ENCODE measurements at regions not wholly inside any gene's neighbourhood (a gene's known extent, or its start where the extent isn't known, plus 50 kb on each side); places are given as distances from the start of the nearest gene placed in this dataset.

GRCh38 chr2:19439081-19439480 is 80.7 kb upstream of the OSR1 start:
- TF ChIP-seq MAX (IDR thresholded peaks at IDR 0.05; ENCODE audit: low read depth, low read length) (no peak), CTCF (IDR thresholded peaks at IDR 0.05; ENCODE audit: low read depth, low read length) (no peak), POLR2A (IDR thresholded peaks at IDR 0.05; ENCODE audit: extremely low read depth, insufficient read length) (no peak), MYC (IDR thresholded peaks at IDR 0.05; ENCODE audit: low read depth, low read length) (no peak)
- no peak for DNase-seq (ENCODE audit: low read depth)
- no peak overlapping the region for H3K4me3 ChIP-seq (ENCODE audit: low read depth, low read length)

- no peak for TF ChIP-seq POLR2A (IDR thresholded peaks at IDR 0.05; ENCODE audit: extremely low read depth, insufficient read length)
- TF ChIP-seq MAX (IDR thresholded peaks at IDR 0.05; ENCODE audit: low read depth, low read length): no peak
- TF ChIP-seq MYC (IDR thresholded peaks at IDR 0.05; ENCODE audit: low read depth, low read length): no peak
- TF ChIP-seq CTCF (IDR thresholded peaks at IDR 0.05; ENCODE audit: low read depth, low read length): no peak
- no peak overlapping the region for H3K4me3 ChIP-seq (ENCODE audit: low read depth, low read length)
- no peak for DNase-seq (ENCODE audit: low read depth)
Measured at GRCh38 chr2:19435815-19436214, 77.4 kb upstream of the OSR1 start.

- no peak for TF ChIP-seq CTCF (IDR thresholded peaks at IDR 0.05; ENCODE audit: low read depth, low read length)
- TF ChIP-seq MAX (IDR thresholded peaks at IDR 0.05; ENCODE audit: low read depth, low read length): no peak
- TF ChIP-seq POLR2A (IDR thresholded peaks at IDR 0.05; ENCODE audit: extremely low read depth, insufficient read length): no peak
- TF ChIP-seq MYC (IDR thresholded peaks at IDR 0.05; ENCODE audit: low read depth, low read length): no peak
- H3K4me3 ChIP-seq (ENCODE audit: low read depth, low read length): no peak overlapping the region
- DNase-seq (ENCODE audit: low read depth): no peak
Measured at GRCh38 chr2:19434413-19434812, 76.0 kb upstream of the OSR1 start.

GRCh38 chr2:19426941-19427340 is 68.5 kb upstream of the OSR1 start:
- TF ChIP-seq MYC (IDR thresholded peaks at IDR 0.05; ENCODE audit: low read depth, low read length) (no peak), MAX (IDR thresholded peaks at IDR 0.05; ENCODE audit: low read depth, low read length) (no peak), CTCF (IDR thresholded peaks at IDR 0.05; ENCODE audit: low read depth, low read length) (no peak), POLR2A (IDR thresholded peaks at IDR 0.05; ENCODE audit: extremely low read depth, insufficient read length) (no peak)
- H3K4me3 ChIP-seq (ENCODE audit: low read depth, low read length): no peak overlapping the region
- no peak for DNase-seq (ENCODE audit: low read depth)

- TF ChIP-seq MYC (IDR thresholded peaks at IDR 0.05; ENCODE audit: low read depth, low read length) (no peak), POLR2A (IDR thresholded peaks at IDR 0.05; ENCODE audit: extremely low read depth, insufficient read length) (no peak)
- H3K4me3 ChIP-seq (ENCODE audit: low read depth, low read length): no peak overlapping the region
Measured at GRCh38 chr2:19426144-19426543, 67.7 kb upstream of the OSR1 start.

GRCh38 chr2:19425419-19425818 is 67.0 kb upstream of the OSR1 start:
- no peak for TF ChIP-seq POLR2A (IDR thresholded peaks at IDR 0.05; ENCODE audit: extremely low read depth, insufficient read length)
- no peak for TF ChIP-seq MYC (IDR thresholded peaks at IDR 0.05; ENCODE audit: low read depth, low read length)
- TF ChIP-seq MAX (IDR thresholded peaks at IDR 0.05; ENCODE audit: low read depth, low read length): no peak
- TF ChIP-seq CTCF (IDR thresholded peaks at IDR 0.05; ENCODE audit: low read depth, low read length): no peak
- H3K4me3 ChIP-seq (ENCODE audit: low read depth, low read length): no peak overlapping the region
- DNase-seq (ENCODE audit: low read depth): no peak

More at GRCh38 chr2:19426144-19426543, 67.7 kb upstream of the OSR1 start:
- no peak for DNase-seq (ENCODE audit: low read depth)
